Brain microvascular endothelial cell (primary cell): ENCODE measurements at regions not wholly inside any gene's neighbourhood (a gene's known extent, or its start where the extent isn't known, plus 50 kb on each side); places are given as distances from the start of the nearest gene placed in this dataset.
A peak's percentile ranks its signal among the peaks of the same experiment; 100 is the strongest.

Experiments used
- DNase-seq: peaks from one replicate; pipeline ENCODE4 v3.0.0-alpha.2; 2020
- H3K27ac ChIP-seq: fragments of 250-450 bp; sonication (Bioruptor Pico); 2 replicates; pipeline ENCODE4 v1.5.1; 2020; ENCODE audit warnings: mild to moderate bottlenecking, moderate library complexity
- H3K27me3 ChIP-seq: fragments of 250-450 bp; sonication (Bioruptor Pico); replicated peaks from 2 replicates; pipeline ENCODE4 v1.5.1; 2020; ENCODE audit warnings: mild to moderate bottlenecking
- H3K36me3 ChIP-seq: fragments of 250-450 bp; sonication (Bioruptor Pico); replicated peaks from 2 replicates; pipeline ENCODE4 v1.5.1; 2020; ENCODE audit warnings: mild to moderate bottlenecking
- H3K4me3 ChIP-seq: 2 replicates; pipeline ENCODE4 v1.5.1; 2011; ENCODE audit warnings: low read depth, mild to moderate bottlenecking, control low read depth, low read length, moderate library complexity
- CTCF ChIP-seq: IDR thresholded peaks from 2 replicates; pipeline ENCODE4 v1.5.1; 2011; ENCODE audit warnings: low read depth, mild to moderate bottlenecking, moderate library complexity, low read length, control low read depth, inconsistent platforms; ENCODE audit errors: missing control alignments
- in situ Hi-C: cut with HindIII; loops from 2 replicates; pipeline ENCODE4 v1.10.0; 2017; ENCODE audit warnings: low sequenced_read_pairs, low pct_ligation_motif_present

DNA sequence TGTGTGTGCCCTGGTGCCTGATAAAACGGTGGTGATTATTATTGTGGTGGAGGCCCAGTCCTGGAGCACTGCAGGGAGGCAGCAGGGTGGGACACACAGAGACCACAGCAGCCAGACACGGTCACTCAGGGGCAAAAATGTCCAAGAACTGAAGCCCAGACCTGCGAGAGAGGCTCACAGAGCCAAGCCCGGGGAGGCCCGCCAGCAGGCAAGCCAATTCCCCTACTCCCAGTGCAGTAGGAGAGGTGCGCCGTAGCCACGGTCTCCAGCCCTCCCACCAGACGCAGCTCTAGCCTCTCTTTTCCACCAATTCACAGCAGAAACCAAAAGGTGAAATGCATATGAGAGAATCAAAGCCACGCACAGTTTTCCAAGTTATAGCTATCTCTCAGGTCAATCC is 179.4 kb upstream of the TAB2 start:
- H3K27me3 ChIP-seq: no peaks in the 10 kb centered on the region
- no peak overlapping the region for H3K4me3 ChIP-seq
- TF ChIP-seq CTCF: no peak
- no peak for DNase-seq
- H3K36me3 ChIP-seq: no peaks in the 10 kb centered on the region
- H3K27ac ChIP-seq: no peak overlapping the region
- in situ Hi-C loops: no loop called here

DNA sequence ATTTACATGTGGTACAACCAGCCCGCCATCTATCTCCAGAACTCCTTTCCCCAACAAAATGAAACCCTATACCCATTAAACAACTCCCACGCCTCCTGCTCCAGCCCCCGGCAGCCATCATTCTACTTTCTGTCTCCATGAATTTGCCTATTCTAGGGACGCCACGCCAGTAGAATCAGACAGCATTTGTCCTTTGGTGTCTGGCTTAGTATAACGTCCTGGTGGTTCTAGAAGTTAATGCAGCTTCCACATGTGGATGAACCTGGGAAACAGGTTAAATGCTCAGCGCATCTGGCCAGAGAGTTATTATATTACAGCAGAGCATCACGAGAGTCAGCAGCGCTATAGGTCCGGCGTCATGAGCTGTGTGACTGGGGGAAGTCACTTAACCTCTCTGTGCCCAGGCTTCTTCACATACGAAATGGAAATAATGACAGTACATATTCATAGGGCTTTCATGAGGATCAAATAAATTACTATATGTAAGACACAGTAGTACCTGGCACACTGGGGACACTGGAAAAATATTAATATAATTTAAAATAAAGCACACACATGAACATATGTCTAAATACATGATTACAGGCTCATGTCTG is 178.7 kb upstream of the TAB2 start:
- peak; percentile 11 for TF ChIP-seq CTCF
- no peak overlapping the region for H3K27ac ChIP-seq
- no peaks in the 10 kb centered on the region for H3K36me3 ChIP-seq
- in situ Hi-C loops: no loop called here
- H3K27me3 ChIP-seq: no peaks in the 10 kb centered on the region
- DNase-seq: no peak
- H3K4me3 ChIP-seq: no peak overlapping the region

- in situ Hi-C loops: no loop called here
- H3K36me3 ChIP-seq: no peaks in the 10 kb centered on the region
- H3K27me3 ChIP-seq: no peaks in the 10 kb centered on the region
- H3K4me3 ChIP-seq: no peak overlapping the region
- TF ChIP-seq CTCF: no peak
- no peak for DNase-seq
- H3K27ac ChIP-seq: no peak overlapping the region
Measured at GRCh38 chr6:149139782-149140136, 177.8 kb upstream of the TAB2 start.

GRCh38 chr6:149140137-149140909 is 177.2 kb upstream of the TAB2 start:
- in situ Hi-C loops: no loop called here
- Histone ChIP-seq H3K27me3 (no peaks in the 10 kb centered on the region), H3K36me3 (no peaks in the 10 kb centered on the region), H3K27ac (no peak overlapping the region), H3K4me3 (no peak overlapping the region)
- TF ChIP-seq CTCF: no peak
- no peak for DNase-seq

DNA sequence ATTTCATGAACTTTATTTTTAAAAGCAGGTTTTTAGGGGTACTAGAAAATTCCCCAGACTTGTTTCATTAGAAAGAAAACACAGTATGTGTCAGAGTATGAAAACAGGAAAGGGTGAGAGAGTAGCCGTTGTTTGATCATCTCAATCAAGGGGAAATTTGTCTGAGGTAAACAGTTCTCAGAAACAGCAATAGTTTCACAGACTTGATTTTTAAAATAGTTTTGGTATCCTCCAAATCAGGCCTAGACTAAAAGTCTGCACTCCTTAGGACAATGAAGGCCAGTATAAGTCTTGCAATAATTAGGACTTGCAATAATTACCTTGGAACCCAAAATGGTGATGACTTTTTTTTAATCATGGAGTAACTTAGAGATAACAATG is 176.6 kb upstream of the TAB2 start:
- no peaks in the 10 kb centered on the region for H3K36me3 ChIP-seq
- TF ChIP-seq CTCF: no peak
- H3K27me3 ChIP-seq: no peaks in the 10 kb centered on the region
- DNase-seq: no peak
- no peak overlapping the region for H3K4me3 ChIP-seq
- in situ Hi-C loops: no loop called here
- no peak overlapping the region for H3K27ac ChIP-seq
